ENCODE measurements at regions not wholly inside any gene's neighbourhood (a gene's known extent, or its start where the extent isn't known, plus 50 kb on each side); places are given as distances from the start of the nearest gene placed in this dataset.

- H2AFZ ChIP-seq (ENCODE audit: low read length): no peak overlapping the region
- no peaks in the 10 kb centered on the region for H3K36me3 ChIP-seq (replicated peaks; ENCODE audit: insufficient read depth, low read length)
- no peaks in the 10 kb centered on the region for H3K9me2 ChIP-seq (replicated peaks; ENCODE audit: insufficient read depth, low read length)
- H4K20me1 ChIP-seq (ENCODE audit: insufficient read depth, low read length): no peaks in the 10 kb centered on the region
- no peak overlapping the region for H3K9ac ChIP-seq (ENCODE audit: low read length)
- H3K4me1 ChIP-seq (ENCODE audit: low read length): no peaks in the 10 kb centered on the region
- TF ChIP-seq EZH2 (optimal IDR thresholded peaks at IDR 0.05; ENCODE audit: low read depth, low read length): no peak
- no peak for TF ChIP-seq EZH2phosphoT487 (IDR thresholded peaks at IDR 0.05; ENCODE audit: low read length)
- TF ChIP-seq CTCF (IDR thresholded peaks at IDR 0.05; ENCODE audit: low read length): no peak
- no peaks in the 10 kb centered on the region for H3K9me3 ChIP-seq (replicated peaks; ENCODE audit: insufficient read depth, low read length)
- H3K27me3 ChIP-seq (replicated peaks; ENCODE audit: insufficient read depth, low read length): no peaks in the 10 kb centered on the region
- no peak overlapping the region for H3K4me3 ChIP-seq (ENCODE audit: low read length)
- no peak overlapping the region for H3K4me2 ChIP-seq (ENCODE audit: low read depth, low read length)
- H3F3A ChIP-seq (ENCODE audit: insufficient read depth, low read length): no peaks in the 10 kb centered on the region
- DNase-seq: no peak
- H3K79me2 ChIP-seq (ENCODE audit: low read length): no peaks in the 10 kb centered on the region
- H3K27ac ChIP-seq (ENCODE audit: low read length): no peak overlapping the region
Measured at GRCh38 chr6:91864911-91865310, 1278.0 kb upstream of the MAP3K7 start.

GRCh38 chr6:91860541-91861335 is 1273.9 kb upstream of the MAP3K7 start:
- H2AFZ ChIP-seq (ENCODE audit: low read length): no peak overlapping the region
- no peak overlapping the region for H3K9ac ChIP-seq (ENCODE audit: low read length)
- no peak for DNase-seq
- no peaks in the 10 kb centered on the region for H3K4me1 ChIP-seq (ENCODE audit: low read length)
- no peak overlapping the region for H3K27ac ChIP-seq (ENCODE audit: low read length)
- H3K9me2 ChIP-seq (replicated peaks; ENCODE audit: insufficient read depth, low read length): no peaks in the 10 kb centered on the region
- H3K9me3 ChIP-seq (replicated peaks; ENCODE audit: insufficient read depth, low read length): no peaks in the 10 kb centered on the region
- H3K4me2 ChIP-seq (ENCODE audit: low read depth, low read length): no peak overlapping the region
- H4K20me1 ChIP-seq (ENCODE audit: insufficient read depth, low read length): no peaks in the 10 kb centered on the region
- TF ChIP-seq EZH2phosphoT487 (IDR thresholded peaks at IDR 0.05; ENCODE audit: low read length): no peak
- TF ChIP-seq CTCF (IDR thresholded peaks at IDR 0.05; ENCODE audit: low read length): no peak
- TF ChIP-seq EZH2 (optimal IDR thresholded peaks at IDR 0.05; ENCODE audit: low read depth, low read length): no peak
- H3K4me3 ChIP-seq (ENCODE audit: low read length): no peak overlapping the region
- no peaks in the 10 kb centered on the region for H3K79me2 ChIP-seq (ENCODE audit: low read length)
- H3K27me3 ChIP-seq (replicated peaks; ENCODE audit: insufficient read depth, low read length): no peaks in the 10 kb centered on the region
- H3F3A ChIP-seq (ENCODE audit: insufficient read depth, low read length): no peaks in the 10 kb centered on the region
- no peaks in the 10 kb centered on the region for H3K36me3 ChIP-seq (replicated peaks; ENCODE audit: insufficient read depth, low read length)

DNA sequence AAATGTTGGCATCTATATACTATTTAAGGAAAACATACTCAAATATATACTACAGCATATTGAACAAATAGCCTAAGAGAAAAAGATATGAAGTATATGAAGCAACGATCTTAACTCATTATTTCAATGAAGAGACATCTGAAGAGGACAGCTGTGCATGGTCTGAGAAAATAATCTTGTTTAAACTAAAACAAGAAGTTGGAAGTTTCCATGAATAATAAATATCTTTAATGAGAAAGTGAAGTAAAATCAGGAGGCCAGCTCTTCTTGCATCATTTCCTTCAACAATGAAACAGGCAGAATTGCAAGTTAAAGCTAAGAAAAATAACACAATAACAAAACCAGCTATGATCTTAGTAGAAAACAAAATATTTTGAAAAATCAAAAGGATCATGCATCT is 1265.4 kb upstream of the MAP3K7 start:
- Histone ChIP-seq H3K9me3 (replicated peaks; ENCODE audit: insufficient read depth, low read length) (no peaks in the 10 kb centered on the region), H3K79me2 (ENCODE audit: low read length) (no peaks in the 10 kb centered on the region), H3F3A (ENCODE audit: insufficient read depth, low read length) (no peaks in the 10 kb centered on the region), H3K36me3 (replicated peaks; ENCODE audit: insufficient read depth, low read length) (no peaks in the 10 kb centered on the region), H2AFZ (ENCODE audit: low read length) (no peak overlapping the region), H3K4me3 (ENCODE audit: low read length) (no peak overlapping the region), H3K9ac (ENCODE audit: low read length) (no peak overlapping the region), H3K4me1 (ENCODE audit: low read length) (no peaks in the 10 kb centered on the region), H3K27ac (ENCODE audit: low read length) (no peak overlapping the region), H3K9me2 (replicated peaks; ENCODE audit: insufficient read depth, low read length) (no peaks in the 10 kb centered on the region), H3K4me2 (ENCODE audit: low read depth, low read length) (no peak overlapping the region), H3K27me3 (replicated peaks; ENCODE audit: insufficient read depth, low read length) (no peaks in the 10 kb centered on the region), H4K20me1 (ENCODE audit: insufficient read depth, low read length) (no peaks in the 10 kb centered on the region)
- no peak for TF ChIP-seq EZH2 (optimal IDR thresholded peaks at IDR 0.05; ENCODE audit: low read depth, low read length)
- no peak for TF ChIP-seq CTCF (IDR thresholded peaks at IDR 0.05; ENCODE audit: low read length)
- TF ChIP-seq EZH2phosphoT487 (IDR thresholded peaks at IDR 0.05; ENCODE audit: low read length): no peak
- no peak for DNase-seq

All from MM.1S (cell line).